HG03575 (cell line): ENCODE measurements at regions not wholly inside any gene's neighbourhood (a gene's known extent, or its start where the extent isn't known, plus 50 kb on each side); places are given as distances from the start of the nearest gene placed in this dataset.
"Not testable (repeated sequence)": the region's sequence is repeated elsewhere in the genome, so short reads cannot be mapped to it uniquely, and the experiment has no call there.

ENCODE experiments used
- ATAC-seq: cut with Tn5 transposase; IDR thresholded peaks from one replicate; pipeline ENCODE4 v1.9.1; 2021; ENCODE audit not compliant: unreplicated experiment, insufficient number of reproducible peaks, low FRiP score; ENCODE audit errors: extremely low read depth

DNA sequence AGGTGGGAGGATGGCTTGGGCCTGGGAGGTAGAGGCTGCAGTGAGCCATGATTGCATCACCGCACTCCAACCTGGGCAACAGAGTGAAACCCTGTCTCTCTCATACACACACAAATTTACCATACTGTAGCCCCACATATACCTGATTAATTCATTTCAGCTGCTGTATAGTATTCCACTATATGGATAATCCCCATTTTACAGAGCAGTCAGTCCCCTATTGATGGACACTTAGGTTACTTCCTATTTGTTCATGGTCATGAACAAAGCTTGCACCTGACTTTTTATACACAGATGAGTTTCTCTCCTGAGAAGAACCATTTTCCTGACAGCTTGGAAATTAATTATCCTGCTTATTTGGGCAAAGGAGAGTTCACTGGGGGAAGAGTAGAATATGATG lies 59.2 kb downstream of the EMX2 start:
- ATAC-seq: no peak

- no peak for ATAC-seq
Measured at GRCh38 chr10:117603081-117603480, 60.5 kb downstream of the EMX2 start.

GRCh38 chr10:117603726-117604125 lies 61.2 kb downstream of the EMX2 start:
- no peak for ATAC-seq

GRCh38 chr10:117609095-117609795 lies 66.7 kb downstream of the EMX2 start:
- no peak for ATAC-seq

DNA sequence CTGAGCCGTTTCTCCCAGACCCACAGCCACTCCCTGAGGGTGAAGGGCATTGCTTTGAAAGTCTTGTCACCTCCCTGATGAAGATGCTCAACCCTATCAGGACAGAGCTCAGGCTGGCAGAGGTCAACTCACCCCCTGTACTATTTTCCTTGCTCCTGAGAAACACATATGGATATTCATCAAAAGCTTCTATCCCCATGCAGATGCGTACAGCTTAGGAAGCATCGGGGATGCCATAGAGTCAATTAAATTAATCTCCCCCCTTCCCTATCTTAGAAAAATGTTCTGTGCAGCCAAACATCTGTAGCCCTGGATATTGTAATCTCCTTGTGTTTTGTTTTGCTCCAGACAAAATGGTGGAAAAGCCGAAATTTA lies 67.2 kb downstream of the EMX2 start:
- ATAC-seq: no peak

DNA sequence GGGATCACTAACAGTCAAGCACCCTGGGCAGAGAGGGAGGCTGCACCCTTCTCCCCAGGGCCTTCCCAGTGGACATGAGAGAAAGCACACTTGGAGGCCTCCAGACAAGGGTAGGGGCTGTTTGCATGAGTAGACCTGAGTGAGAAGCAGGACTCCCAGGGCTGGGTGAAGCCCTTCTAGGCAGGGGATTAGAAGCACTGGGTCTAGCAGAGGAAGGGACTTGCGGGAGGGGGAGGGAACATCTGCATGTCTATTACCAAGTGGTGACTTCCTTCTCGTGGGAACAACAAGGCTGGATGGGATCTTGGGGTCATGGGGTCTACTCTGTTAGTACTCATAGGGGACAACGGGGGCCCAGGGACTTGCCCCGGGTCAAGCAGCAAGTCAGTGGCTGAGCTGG lies 67.8 kb downstream of the EMX2 start:
- no peak for ATAC-seq

GRCh38 chr10:117612113-117612512 lies 69.6 kb downstream of the EMX2 start:
- ATAC-seq: no peak

DNA sequence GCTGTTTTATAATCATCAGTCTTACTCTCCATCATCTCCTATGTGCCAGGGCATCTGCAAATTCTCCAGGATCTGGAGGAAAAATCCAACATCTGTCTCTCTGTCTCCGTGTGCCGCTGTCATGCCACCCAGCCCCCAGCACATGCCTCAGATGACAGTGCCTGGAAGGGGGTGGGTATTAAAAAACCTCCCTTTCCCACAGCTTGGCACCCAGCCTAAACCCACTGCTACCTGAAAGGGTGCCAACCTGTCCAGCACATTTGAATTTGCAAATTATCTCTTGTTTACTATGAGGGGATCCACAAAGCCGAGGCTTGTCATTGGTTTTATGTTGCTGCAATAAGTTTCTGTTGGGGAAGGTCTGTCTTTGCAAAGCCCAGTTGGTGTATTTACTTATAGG lies 73.1 kb downstream of the EMX2 start:
- ATAC-seq: no peak

GRCh38 chr10:117616179-117616578 lies 73.6 kb downstream of the EMX2 start:
- peak; percentile 81 for ATAC-seq

DNA sequence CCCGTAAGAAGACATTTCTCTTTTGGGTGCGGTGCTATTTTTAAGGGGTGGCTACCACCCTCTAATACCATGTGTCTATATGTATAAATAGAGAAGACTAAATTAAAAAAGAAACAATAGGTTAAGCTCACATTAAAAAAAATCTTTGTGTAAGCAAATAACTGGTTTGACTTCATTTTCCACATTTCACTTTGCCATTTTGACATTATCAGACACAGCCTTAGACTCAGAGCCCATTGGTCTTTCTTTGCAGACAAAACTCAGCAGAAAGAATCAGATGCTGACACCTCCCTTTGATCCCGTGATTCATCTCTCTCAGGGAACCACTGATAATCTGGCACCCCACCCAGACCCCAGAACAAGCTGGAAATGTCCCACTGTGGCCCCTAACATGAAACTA lies 74.5 kb downstream of the EMX2 start:
- ATAC-seq: no peak

- no peak for ATAC-seq
Measured at GRCh38 chr10:117617659-117618058, 75.1 kb downstream of the EMX2 start.

- no peak for ATAC-seq
Measured at GRCh38 chr10:117619223-117619622, 76.7 kb downstream of the EMX2 start.

- no peak for ATAC-seq
Measured at GRCh38 chr10:117619707-117620405, 77.3 kb downstream of the EMX2 start.

DNA sequence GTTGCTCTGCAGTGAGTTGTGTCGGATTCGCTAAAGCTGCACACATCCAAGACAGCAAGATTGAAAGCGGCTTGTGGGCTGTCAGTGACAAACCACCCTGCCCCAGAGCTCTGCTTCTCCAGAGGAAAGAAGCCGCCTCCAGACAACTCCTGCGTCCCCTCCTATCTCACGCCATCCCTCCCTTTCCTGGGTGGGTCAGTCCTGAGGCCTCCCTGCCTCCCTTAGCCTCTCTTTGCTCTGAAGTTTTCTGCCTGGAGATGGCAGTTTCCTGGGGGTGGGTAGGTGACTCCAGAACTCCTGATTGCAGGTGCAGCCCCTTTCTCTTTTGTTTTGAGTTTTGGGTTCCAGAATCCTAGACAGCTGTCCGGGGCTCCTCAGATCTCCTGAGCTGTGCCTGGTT lies 78.7 kb downstream of the EMX2 start:
- ATAC-seq: no peak

- no peak for ATAC-seq
Measured at GRCh38 chr10:117621795-117622420, 79.4 kb downstream of the EMX2 start.

- ATAC-seq: no peak
Measured at GRCh38 chr10:117622471-117623184, 80.1 kb downstream of the EMX2 start.

GRCh38 chr10:117626228-117626627 lies 83.7 kb downstream of the EMX2 start:
- ATAC-seq: no peak

DNA sequence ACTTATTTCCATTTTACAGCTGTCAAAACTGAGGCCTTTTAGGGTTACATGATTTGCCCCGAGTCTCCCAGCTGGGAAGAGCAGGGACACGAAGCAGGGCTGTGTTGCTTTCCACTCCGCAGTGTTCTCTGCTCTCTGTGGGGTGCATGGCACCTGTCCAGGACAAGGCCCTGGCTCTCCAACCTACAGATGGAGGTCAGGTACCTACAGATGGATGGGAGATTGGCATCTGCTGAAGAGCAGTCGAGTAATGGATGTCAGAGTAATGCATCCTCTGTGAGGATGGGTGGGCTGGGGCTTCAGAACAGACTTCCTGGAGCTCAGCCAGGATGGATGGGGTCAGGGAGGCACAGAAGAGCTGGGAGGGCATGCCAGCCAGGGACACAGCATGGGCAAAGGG lies 85.0 kb downstream of the EMX2 start:
- ATAC-seq: no peak

DNA sequence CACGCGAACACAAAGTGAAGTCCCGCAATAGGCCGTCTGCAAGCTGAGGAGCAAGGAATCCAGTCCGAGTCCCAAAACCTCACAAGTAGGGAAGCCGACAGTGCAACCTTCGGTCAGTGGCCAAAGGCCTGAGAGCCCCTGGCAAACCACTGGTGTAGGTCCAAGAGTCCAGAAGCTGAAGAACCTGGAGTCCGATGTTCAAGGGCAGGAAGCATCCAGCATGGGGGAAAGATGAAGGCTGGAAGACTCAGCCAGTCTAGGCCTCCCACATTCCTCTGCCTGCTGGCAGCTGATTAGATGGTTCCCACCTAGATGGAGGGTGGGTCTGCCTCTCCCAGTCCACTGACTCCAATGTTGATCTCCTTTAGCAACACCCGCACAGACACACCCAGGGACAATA lies 87.2 kb downstream of the EMX2 start:
- not testable (repeated sequence) for ATAC-seq
